Neural cell (in vitro differentiated cells): ENCODE measurements at regions not wholly inside any gene's neighbourhood (a gene's known extent, or its start where the extent isn't known, plus 50 kb on each side); places are given as distances from the start of the nearest gene placed in this dataset.

Experiments
- H2AFZ ChIP-seq: fragments of 200-600, 300-800 bp; sonication (generic), shearing (Covaris generic); 2 replicates; pipeline ENCODE4 v1.6.0; 2014; ENCODE audit warnings: low read depth, mild to moderate bottlenecking, antibody characterized with exemption, low read length, moderate library complexity
- H3F3A ChIP-seq: fragments of 200-600 bp; shearing (Covaris generic); 2 replicates; pipeline ENCODE4 v1.6.1; 2016; ENCODE audit warnings: mild to moderate bottlenecking, moderate library complexity, mixed read lengths, antibody characterized with exemption, low read length; ENCODE audit not compliant: insufficient read depth, poor library complexity, severe bottlenecking
- H3K27ac ChIP-seq: fragments of 200-600, 300-800 bp; sonication (generic), shearing (Covaris generic); 2 replicates; pipeline ENCODE4 v1.5.1; 2014; ENCODE audit warnings: mild to moderate bottlenecking, low read length, moderate library complexity
- H3K27me3 ChIP-seq: fragments of 300-800, 200-600 bp; sonication (generic), shearing (Covaris generic); 2 replicates; pipeline ENCODE4 v1.6.0; 2014; ENCODE audit warnings: mild to moderate bottlenecking, low read depth, low read length, moderate library complexity; ENCODE audit not compliant: insufficient read depth
- H3K36me3 ChIP-seq: fragments of 300-800, 200-600 bp; sonication (generic), shearing (Covaris generic); 2 replicates; pipeline ENCODE4 v1.5.1; 2014; ENCODE audit warnings: mild to moderate bottlenecking, antibody characterized with exemption, low read length, moderate library complexity; ENCODE audit not compliant: insufficient read depth
- H3K4me2 ChIP-seq: fragments of 300-800, 200-600 bp; sonication (generic), shearing (Covaris generic); 2 replicates; pipeline ENCODE4 v1.6.0; 2014; ENCODE audit warnings: mild to moderate bottlenecking, low read length
- H3K4me3 ChIP-seq: fragments of 300-800, 200-600 bp; sonication (generic), shearing (Covaris generic); 2 replicates; pipeline ENCODE4 v1.5.1; 2014; ENCODE audit warnings: mild to moderate bottlenecking, low read length, moderate library complexity
- H3K79me2 ChIP-seq: fragments of 200-600 bp; shearing (Covaris generic); replicated peaks from 2 replicates; pipeline ENCODE4 v1.6.0; 2014; ENCODE audit warnings: mild to moderate bottlenecking, low read length, moderate library complexity; ENCODE audit not compliant: insufficient read depth
- H3K9ac ChIP-seq: fragments of 300-800, 200-600 bp; sonication (generic), shearing (Covaris generic); 2 replicates; pipeline ENCODE4 v1.6.1; 2016; ENCODE audit warnings: mild to moderate bottlenecking, low read length, mixed read lengths
- H3K9me2 ChIP-seq: fragments of 200-600 bp; shearing (Covaris generic); 2 replicates; pipeline ENCODE4 v1.6.1; 2016; ENCODE audit warnings: mild to moderate bottlenecking, low read length, mixed read lengths; ENCODE audit not compliant: insufficient read depth
- H3K9me3 ChIP-seq: fragments of 200-600, 300-800 bp; sonication (generic), shearing (Covaris generic); 2 replicates; pipeline ENCODE4 v1.6.1; 2016; ENCODE audit warnings: mild to moderate bottlenecking, mixed run types, low read length, moderate library complexity, mixed read lengths
- H4K20me1 ChIP-seq: fragments of 200-600 bp; shearing (Covaris generic); 2 replicates; pipeline ENCODE4 v1.6.1; 2016; ENCODE audit warnings: mild to moderate bottlenecking, mixed run types; ENCODE audit not compliant: insufficient read depth
- EP300 ChIP-seq: fragments of 450-650 bp; conservative IDR thresholded peaks from 2 replicates; pipeline ENCODE4 v1.6.1; 2014; ENCODE audit warnings: antibody characterized with exemption, mild to moderate bottlenecking, moderate library complexity; ENCODE audit not compliant: poor library complexity, severe bottlenecking
- EZH2 ChIP-seq: fragments of 200-600, 300-800 bp; shearing (Covaris generic), sonication (generic); IDR thresholded peaks from 2 replicates; pipeline ENCODE4 v1.6.1; 2014; ENCODE audit warnings: antibody characterized with exemption, low read length, borderline replicate concordance, mild to moderate bottlenecking; ENCODE audit not compliant: insufficient read depth, poor library complexity, severe bottlenecking
- MXI1 ChIP-seq: fragments of 450-650 bp; conservative IDR thresholded peaks from 2 replicates; pipeline ENCODE4 v1.6.1; 2014; ENCODE audit warnings: antibody characterized with exemption, mild to moderate bottlenecking; ENCODE audit not compliant: poor library complexity, severe bottlenecking
- POLR2AphosphoS5 ChIP-seq: IDR thresholded peaks from 2 replicates; pipeline ENCODE4 v1.6.1; 2012
- RAD21 ChIP-seq: fragments of 450-650 bp; conservative IDR thresholded peaks from 2 replicates; pipeline ENCODE4 v1.6.1; 2014; ENCODE audit warnings: antibody characterized with exemption, mild to moderate bottlenecking, moderate library complexity
- SMC3 ChIP-seq: fragments of 450-650 bp; conservative IDR thresholded peaks from 2 replicates; pipeline ENCODE4 v1.6.1; 2014; ENCODE audit warnings: antibody characterized with exemption, mild to moderate bottlenecking, moderate library complexity; ENCODE audit not compliant: poor library complexity
- TAF1 ChIP-seq: IDR thresholded peaks from 2 replicates; pipeline ENCODE4 v1.6.1; 2012; ENCODE audit warnings: low read depth
- TF ChIP-seq, protein P1 (sequence below): fragments of 450-650 bp; IDR thresholded peaks from 2 replicates; pipeline ENCODE4 v1.5.1; 2014; ENCODE audit warnings: antibody characterized with exemption, mild to moderate bottlenecking, moderate library complexity; ENCODE audit not compliant: poor library complexity, severe bottlenecking
- TF ChIP-seq, protein P2 (sequence below): IDR thresholded peaks from 2 replicates; pipeline ENCODE4 v1.6.1; 2012; ENCODE audit warnings: borderline replicate concordance

DNA sequence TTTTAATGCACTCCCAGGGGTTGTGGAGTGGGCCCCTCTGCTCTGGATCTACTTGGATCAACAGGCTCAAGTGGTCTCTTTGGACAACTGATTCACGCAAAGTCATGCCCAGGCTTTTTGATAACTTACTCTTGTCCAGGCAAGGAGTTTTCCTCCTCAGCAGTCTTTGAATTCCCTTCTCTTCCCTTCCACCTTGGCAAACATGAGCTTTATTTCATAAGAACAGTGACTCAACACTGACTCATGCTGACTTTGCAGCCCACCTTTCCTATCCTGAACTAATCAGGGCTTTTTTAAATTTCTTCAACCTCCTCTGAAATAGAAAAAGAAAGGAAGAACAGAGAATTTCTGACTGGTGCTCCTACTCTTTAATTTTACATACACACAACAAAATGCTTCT lies 132.1 kb upstream of the LDB2 start (continued):
- no peak for TF ChIP-seq EZH2
- no peak for TF ChIP-seq EP300

DNA sequence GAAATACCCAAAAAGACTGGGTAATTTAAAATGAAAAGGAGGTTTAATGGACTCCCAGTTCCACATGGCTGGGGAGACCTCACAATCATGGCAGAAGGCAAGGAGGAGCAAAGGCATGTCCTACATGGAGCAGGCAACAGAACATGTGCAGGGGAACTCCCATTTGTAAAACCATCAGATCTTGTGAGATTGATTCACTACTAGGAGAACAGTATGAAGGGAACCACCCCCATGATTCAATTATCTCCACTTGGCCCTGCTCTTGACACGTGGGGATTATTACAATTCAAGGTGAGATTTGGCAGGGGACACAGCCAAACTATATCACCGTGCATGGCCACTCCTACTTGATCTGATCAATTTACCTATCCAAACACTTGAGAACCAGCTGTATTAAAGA lies 131.5 kb upstream of the LDB2 start:
- no peaks in the 10 kb centered on the region for H3F3A ChIP-seq
- no peaks in the 10 kb centered on the region for H3K27me3 ChIP-seq
- no peak overlapping the region for H3K4me2 ChIP-seq
- H3K4me3 ChIP-seq, result no peak overlapping the region
- H3K9me3 ChIP-seq, result no peaks in the 10 kb centered on the region
- H3K27ac ChIP-seq, result no peak overlapping the region
- no peaks in the 10 kb centered on the region for H3K9me2 ChIP-seq
- no peaks in the 10 kb centered on the region for H3K36me3 ChIP-seq
- H3K79me2 ChIP-seq, result no peaks in the 10 kb centered on the region
- H3K9ac ChIP-seq, result no peak overlapping the region
- no peak overlapping the region for H2AFZ ChIP-seq
- no peaks in the 10 kb centered on the region for H4K20me1 ChIP-seq
- TF ChIP-seq SMC3 (no peak), EZH2 (no peak), EP300 (no peak), MXI1 (no peak), RAD21 (no peak), TAF1 (no peak), POLR2AphosphoS5 (no peak)
- TF ChIP-seq, protein P1, sequence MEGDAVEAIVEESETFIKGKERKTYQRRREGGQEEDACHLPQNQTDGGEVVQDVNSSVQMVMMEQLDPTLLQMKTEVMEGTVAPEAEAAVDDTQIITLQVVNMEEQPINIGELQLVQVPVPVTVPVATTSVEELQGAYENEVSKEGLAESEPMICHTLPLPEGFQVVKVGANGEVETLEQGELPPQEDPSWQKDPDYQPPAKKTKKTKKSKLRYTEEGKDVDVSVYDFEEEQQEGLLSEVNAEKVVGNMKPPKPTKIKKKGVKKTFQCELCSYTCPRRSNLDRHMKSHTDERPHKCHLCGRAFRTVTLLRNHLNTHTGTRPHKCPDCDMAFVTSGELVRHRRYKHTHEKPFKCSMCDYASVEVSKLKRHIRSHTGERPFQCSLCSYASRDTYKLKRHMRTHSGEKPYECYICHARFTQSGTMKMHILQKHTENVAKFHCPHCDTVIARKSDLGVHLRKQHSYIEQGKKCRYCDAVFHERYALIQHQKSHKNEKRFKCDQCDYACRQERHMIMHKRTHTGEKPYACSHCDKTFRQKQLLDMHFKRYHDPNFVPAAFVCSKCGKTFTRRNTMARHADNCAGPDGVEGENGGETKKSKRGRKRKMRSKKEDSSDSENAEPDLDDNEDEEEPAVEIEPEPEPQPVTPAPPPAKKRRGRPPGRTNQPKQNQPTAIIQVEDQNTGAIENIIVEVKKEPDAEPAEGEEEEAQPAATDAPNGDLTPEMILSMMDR, result no peak
- TF ChIP-seq, protein P2, sequence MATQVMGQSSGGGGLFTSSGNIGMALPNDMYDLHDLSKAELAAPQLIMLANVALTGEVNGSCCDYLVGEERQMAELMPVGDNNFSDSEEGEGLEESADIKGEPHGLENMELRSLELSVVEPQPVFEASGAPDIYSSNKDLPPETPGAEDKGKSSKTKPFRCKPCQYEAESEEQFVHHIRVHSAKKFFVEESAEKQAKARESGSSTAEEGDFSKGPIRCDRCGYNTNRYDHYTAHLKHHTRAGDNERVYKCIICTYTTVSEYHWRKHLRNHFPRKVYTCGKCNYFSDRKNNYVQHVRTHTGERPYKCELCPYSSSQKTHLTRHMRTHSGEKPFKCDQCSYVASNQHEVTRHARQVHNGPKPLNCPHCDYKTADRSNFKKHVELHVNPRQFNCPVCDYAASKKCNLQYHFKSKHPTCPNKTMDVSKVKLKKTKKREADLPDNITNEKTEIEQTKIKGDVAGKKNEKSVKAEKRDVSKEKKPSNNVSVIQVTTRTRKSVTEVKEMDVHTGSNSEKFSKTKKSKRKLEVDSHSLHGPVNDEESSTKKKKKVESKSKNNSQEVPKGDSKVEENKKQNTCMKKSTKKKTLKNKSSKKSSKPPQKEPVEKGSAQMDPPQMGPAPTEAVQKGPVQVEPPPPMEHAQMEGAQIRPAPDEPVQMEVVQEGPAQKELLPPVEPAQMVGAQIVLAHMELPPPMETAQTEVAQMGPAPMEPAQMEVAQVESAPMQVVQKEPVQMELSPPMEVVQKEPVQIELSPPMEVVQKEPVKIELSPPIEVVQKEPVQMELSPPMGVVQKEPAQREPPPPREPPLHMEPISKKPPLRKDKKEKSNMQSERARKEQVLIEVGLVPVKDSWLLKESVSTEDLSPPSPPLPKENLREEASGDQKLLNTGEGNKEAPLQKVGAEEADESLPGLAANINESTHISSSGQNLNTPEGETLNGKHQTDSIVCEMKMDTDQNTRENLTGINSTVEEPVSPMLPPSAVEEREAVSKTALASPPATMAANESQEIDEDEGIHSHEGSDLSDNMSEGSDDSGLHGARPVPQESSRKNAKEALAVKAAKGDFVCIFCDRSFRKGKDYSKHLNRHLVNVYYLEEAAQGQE, result no peak

DNA sequence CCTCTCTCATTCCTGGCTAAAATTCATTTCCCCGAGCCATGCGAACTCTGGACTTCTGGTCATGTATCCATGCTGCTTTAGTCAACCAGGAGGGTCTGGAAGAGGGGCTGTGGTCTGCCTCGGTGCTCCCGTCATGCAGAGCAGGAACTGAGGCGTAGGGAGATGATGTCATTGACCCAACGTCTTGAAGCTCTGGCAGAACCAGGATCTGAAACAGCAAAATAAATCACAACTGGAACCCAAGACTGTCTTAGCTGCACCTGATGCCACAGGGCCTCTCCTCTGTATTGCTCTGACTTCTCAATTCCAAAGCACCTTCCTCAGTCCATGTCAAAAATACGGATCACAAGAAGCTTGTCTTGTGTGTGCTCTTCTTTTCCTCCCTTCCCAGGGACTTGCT lies 131.0 kb upstream of the LDB2 start:
- TF ChIP-seq TAF1 (no peak), RAD21 (no peak), SMC3 (no peak), EP300 (no peak), EZH2 (no peak), POLR2AphosphoS5 (no peak), MXI1 (no peak)
- TF ChIP-seq, protein P1, result no peak
- TF ChIP-seq, protein P2, result no peak
- Histone ChIP-seq H2AFZ (no peak overlapping the region), H3K27ac (no peak overlapping the region), H3K4me2 (no peak overlapping the region), H3K79me2 (no peaks in the 10 kb centered on the region), H3K27me3 (no peaks in the 10 kb centered on the region), H3K9me3 (no peaks in the 10 kb centered on the region), H3K9me2 (no peaks in the 10 kb centered on the region), H3F3A (no peaks in the 10 kb centered on the region), H3K4me3 (no peak overlapping the region), H4K20me1 (no peaks in the 10 kb centered on the region), H3K36me3 (no peaks in the 10 kb centered on the region), H3K9ac (no peak overlapping the region)
